ENCODE measurements at regions not wholly inside any gene's neighbourhood (a gene's known extent, or its start where the extent isn't known, plus 50 kb on each side); places are given as distances from the start of the nearest gene placed in this dataset.

GRCh38 chr6:104428184-104428583 lies 431.5 kb downstream of the HACE1 start:
- DNase-seq (ENCODE audit: low spot score): no peak

GRCh38 chr6:104423691-104424090 lies 436.0 kb downstream of the HACE1 start:
- DNase-seq (ENCODE audit: low spot score): no peak

GRCh38 chr6:104421650-104422049 lies 438.1 kb downstream of the HACE1 start:
- DNase-seq (ENCODE audit: low spot score): no peak

GRCh38 chr6:104418839-104419238 lies 440.9 kb downstream of the HACE1 start:
- no peak for DNase-seq (ENCODE audit: low spot score)

- no peak for DNase-seq (ENCODE audit: low spot score)
Measured at GRCh38 chr6:104418125-104418524, 441.6 kb downstream of the HACE1 start.

- DNase-seq (ENCODE audit: low spot score): no peak
Measured at GRCh38 chr6:104414723-104415122, 445.0 kb downstream of the HACE1 start.

- no peak for DNase-seq (ENCODE audit: low spot score)
Measured at GRCh38 chr6:104413767-104414166, 446.0 kb downstream of the HACE1 start.

- DNase-seq (ENCODE audit: low spot score): no peak
Measured at GRCh38 chr6:104411302-104411701, 448.4 kb downstream of the HACE1 start.

GRCh38 chr6:104409913-104410312 lies 449.8 kb downstream of the HACE1 start:
- DNase-seq (ENCODE audit: low spot score): no peak

GRCh38 chr6:104407957-104408356 lies 451.8 kb downstream of the HACE1 start:
- no peak for DNase-seq (ENCODE audit: low spot score)

- DNase-seq (ENCODE audit: low spot score): no peak
Measured at GRCh38 chr6:104404377-104404776, 455.3 kb downstream of the HACE1 start.

- no peak for DNase-seq (ENCODE audit: low spot score)
Measured at GRCh38 chr6:104402572-104402971, 457.1 kb downstream of the HACE1 start.

- DNase-seq (ENCODE audit: low spot score): no peak
Measured at GRCh38 chr6:104401926-104402325, 457.8 kb downstream of the HACE1 start.

GRCh38 chr6:104400844-104401243 lies 458.9 kb downstream of the HACE1 start:
- DNase-seq (ENCODE audit: low spot score): no peak

GRCh38 chr6:104396077-104396476 lies 463.6 kb downstream of the HACE1 start:
- no peak for DNase-seq (ENCODE audit: low spot score)

GRCh38 chr6:104381907-104382306 lies 477.8 kb downstream of the HACE1 start:
- DNase-seq (ENCODE audit: low spot score): no peak

- no peak for DNase-seq (ENCODE audit: low spot score)
Measured at GRCh38 chr6:104365451-104366234, 494.1 kb downstream of the HACE1 start.

- DNase-seq (ENCODE audit: low spot score): no peak
Measured at GRCh38 chr6:104357928-104358327, 501.8 kb downstream of the HACE1 start.

- no peak for DNase-seq (ENCODE audit: low spot score)
Measured at GRCh38 chr6:104356197-104356596, 503.5 kb downstream of the HACE1 start.

GRCh38 chr6:104349191-104349590 lies 510.5 kb downstream of the HACE1 start:
- no peak for DNase-seq (ENCODE audit: low spot score)

GRCh38 chr6:104344223-104344622 lies 515.5 kb downstream of the HACE1 start:
- DNase-seq (ENCODE audit: low spot score): no peak

- DNase-seq (ENCODE audit: low spot score): no peak
Measured at GRCh38 chr6:104332364-104332763, 527.4 kb downstream of the HACE1 start.
